SK-N-SH treated with all-trans-retinoic acid at 6 μM for 48 hours (cell line): ENCODE measurements at regions not wholly inside any gene's neighbourhood (a gene's known extent, or its start where the extent isn't known, plus 50 kb on each side); places are given as distances from the start of the nearest gene placed in this dataset.

Experiments
- ATAC-seq: fragments of 200-7000 bp; cut with Tn5 transposase; 3 replicates; pipeline ENCODE4 v1.9.1; 2020; ENCODE audit warnings: mild to moderate bottlenecking, moderate library complexity
- ARNTL ChIP-seq: fragments of 450-650 bp; formaldehyde crosslinking; IDR thresholded peaks from 2 replicates; pipeline ENCODE4 v1.5.0; 2020; ENCODE audit warnings: low read depth, mild to moderate bottlenecking, moderate library complexity, borderline replicate concordance
- BACH2 ChIP-seq: fragments of 250-450 bp; sonication (Bioruptor Pico); IDR thresholded peaks from 2 replicates; pipeline ENCODE4 v1.9.0; 2021; ENCODE audit warnings: mild to moderate bottlenecking, borderline replicate concordance
- CREB5 ChIP-seq: fragments of 250-450 bp; sonication (Bioruptor Pico); IDR thresholded peaks from 2 replicates; pipeline ENCODE4 v1.5.1; 2020; ENCODE audit warnings: low read depth, mild to moderate bottlenecking, moderate library complexity
- CSDC2 ChIP-seq: fragments of 250-450 bp; sonication (Bioruptor Pico); IDR thresholded peaks from 2 replicates; pipeline ENCODE4 v1.5.0; 2020; ENCODE audit warnings: mild to moderate bottlenecking, moderate library complexity
- CSRNP3 ChIP-seq: fragments of 250-450 bp; sonication (Bioruptor Pico); IDR thresholded peaks from 2 replicates; pipeline ENCODE4 v1.5.1; 2021; ENCODE audit warnings: mild to moderate bottlenecking, moderate library complexity
- ESRRG ChIP-seq: fragments of 250-450 bp; sonication (Bioruptor Pico); IDR thresholded peaks from 2 replicates; pipeline ENCODE4 v1.6.1; 2021; ENCODE audit warnings: mild to moderate bottlenecking
- GLIS3 ChIP-seq: fragments of 250-450 bp; sonication (Bioruptor Pico); IDR thresholded peaks from 2 replicates; pipeline ENCODE4 v1.5.0; 2020; ENCODE audit warnings: mild to moderate bottlenecking, moderate library complexity
- ISL1 ChIP-seq: fragments of 250-450 bp; sonication (Bioruptor Pico); IDR thresholded peaks from 2 replicates; pipeline ENCODE4 v2.1.2; 2022; ENCODE audit warnings: mild to moderate bottlenecking, moderate library complexity
- OSR1 ChIP-seq: fragments of 250-450 bp; sonication (Bioruptor Pico); IDR thresholded peaks from 2 replicates; pipeline ENCODE4 v1.8.0; 2022; ENCODE audit warnings: moderate library complexity, mild to moderate bottlenecking, inconsistent platforms
- PATZ1 ChIP-seq: fragments of 250-450 bp; sonication (Bioruptor Pico); IDR thresholded peaks from 2 replicates; pipeline ENCODE4 v1.8.0; 2020; ENCODE audit warnings: mild to moderate bottlenecking, moderate library complexity, borderline replicate concordance
- POU6F1 ChIP-seq: fragments of 250-450 bp; sonication (Bioruptor Pico); IDR thresholded peaks from 2 replicates; pipeline ENCODE4 v1.8.0; 2021; ENCODE audit warnings: low read depth, mild to moderate bottlenecking, moderate library complexity, borderline replicate concordance
- PPARA ChIP-seq: fragments of 250-450 bp; sonication (Bioruptor Pico); IDR thresholded peaks from 2 replicates; pipeline ENCODE4 v1.5.0; 2020; ENCODE audit warnings: mild to moderate bottlenecking, borderline replicate concordance
- RARB ChIP-seq: fragments of 250-450 bp; sonication (Bioruptor Pico); IDR thresholded peaks from 2 replicates; pipeline ENCODE4 v1.8.0; 2021; ENCODE audit warnings: mild to moderate bottlenecking, moderate library complexity
- SNAI2 ChIP-seq: fragments of 250-450 bp; sonication (Bioruptor Pico); IDR thresholded peaks from 2 replicates; pipeline ENCODE4 v1.5.0; 2020; ENCODE audit warnings: mild to moderate bottlenecking, moderate library complexity
- TCF4 ChIP-seq: fragments of 250-450 bp; sonication (Bioruptor Pico); IDR thresholded peaks from 2 replicates; pipeline ENCODE4 v1.8.0; 2021; ENCODE audit warnings: mild to moderate bottlenecking, moderate library complexity, borderline replicate concordance
- TOX ChIP-seq: fragments of 250-450 bp; sonication (Bioruptor Pico); IDR thresholded peaks from 2 replicates; pipeline ENCODE4 v1.8.0; 2021; ENCODE audit warnings: mild to moderate bottlenecking, moderate library complexity, borderline replicate concordance
- TSHZ2 ChIP-seq: fragments of 250-450 bp; sonication (Bioruptor Pico); IDR thresholded peaks from 2 replicates; pipeline ENCODE4 v1.5.0; 2020; ENCODE audit warnings: mild to moderate bottlenecking, moderate library complexity
- ZC3H10 ChIP-seq: fragments of 250-450 bp; sonication (Bioruptor Pico); IDR thresholded peaks from 2 replicates; pipeline ENCODE4 v1.5.1; 2021; ENCODE audit warnings: mild to moderate bottlenecking, moderate library complexity
- ZFP3 ChIP-seq: fragments of 250-450 bp; sonication (Bioruptor Pico); IDR thresholded peaks from 2 replicates; pipeline ENCODE4 v1.5.0; 2020; ENCODE audit warnings: mild to moderate bottlenecking, moderate library complexity
- ZFP30 ChIP-seq: fragments of 450-650 bp; formaldehyde crosslinking; IDR thresholded peaks from 2 replicates; pipeline ENCODE4 v1.5.0; 2022; ENCODE audit warnings: mild to moderate bottlenecking, moderate library complexity
- ZNF565 ChIP-seq: fragments of 450-650 bp; formaldehyde crosslinking; conservative IDR thresholded peaks from 2 replicates; pipeline ENCODE4 v1.5.0; 2020; ENCODE audit warnings: low read depth, mild to moderate bottlenecking, moderate library complexity
- ZNF70 ChIP-seq: fragments of 450-650 bp; formaldehyde crosslinking; IDR thresholded peaks from 2 replicates; pipeline ENCODE4 v1.5.0; 2020; ENCODE audit warnings: mild to moderate bottlenecking, moderate library complexity
- ZNF8 ChIP-seq: fragments of 450-650 bp; formaldehyde crosslinking; IDR thresholded peaks from 2 replicates; pipeline ENCODE4 v1.5.0; 2020; ENCODE audit warnings: mild to moderate bottlenecking, moderate library complexity

GRCh38 chr11:130692220-130692619 lies 224.1 kb downstream of the SNX19 start:
- no peak for TF ChIP-seq ZFP3 (CRISPR knock-in tag)
- peak; percentile 93 for ATAC-seq

- TF ChIP-seq PPARA (CRISPR knock-in tag) = no peak
- TF ChIP-seq OSR1 = no peak
- TF ChIP-seq CSRNP3 (CRISPR knock-in tag) = no peak
- TF ChIP-seq ISL1 (CRISPR knock-in tag) = no peak
- no peak for TF ChIP-seq GLIS3 (CRISPR knock-in tag)
- TF ChIP-seq ZFP30 (CRISPR knock-in tag) = no peak
- TF ChIP-seq ARNTL (CRISPR knock-in tag) = no peak
- TF ChIP-seq TSHZ2 (CRISPR knock-in tag) = no peak
- no peak for TF ChIP-seq CREB5
- TF ChIP-seq SNAI2 (CRISPR knock-in tag) = no peak
- TF ChIP-seq ZNF8 (CRISPR knock-in tag) = no peak
- TF ChIP-seq ZNF565 (CRISPR knock-in tag) = no peak
- TF ChIP-seq ZC3H10 = no peak
- no peak for TF ChIP-seq ZNF70 (CRISPR knock-in tag)
- TF ChIP-seq ESRRG = no peak
- TF ChIP-seq BACH2 (CRISPR knock-in tag) = no peak
- no peak for TF ChIP-seq PATZ1
- no peak for TF ChIP-seq CSDC2
- no peak for TF ChIP-seq RARB (CRISPR knock-in tag)
- TF ChIP-seq, all 23 proteins: peak for 0
- no peak for ATAC-seq
These were observed 222.7 kb downstream of the SNX19 start for GRCh38 chr11:130693543-130693942.

- no peak for ATAC-seq
- TF ChIP-seq ZNF565 (CRISPR knock-in tag) (no peak), ZNF70 (CRISPR knock-in tag) (no peak), RARB (CRISPR knock-in tag) (no peak), ZFP3 (CRISPR knock-in tag) (no peak), TOX (CRISPR knock-in tag) (no peak), ZFP30 (CRISPR knock-in tag) (no peak), PPARA (CRISPR knock-in tag) (no peak), PATZ1 (no peak), ARNTL (CRISPR knock-in tag) (no peak), BACH2 (CRISPR knock-in tag) (no peak), ZNF8 (CRISPR knock-in tag) (no peak), ISL1 (CRISPR knock-in tag) (no peak), POU6F1 (CRISPR knock-in tag) (no peak), TCF4 (no peak)
These were observed 221.7 kb downstream of the SNX19 start for GRCh38 chr11:130694488-130695045.
